Peyer's patch (tissue), 4 donors: ENCODE measurements at regions not wholly inside any gene's neighbourhood (a gene's known extent, or its start where the extent isn't known, plus 50 kb on each side); places are given as distances from the start of the nearest gene placed in this dataset.

ENCODE experiments used
- DNase-seq, 3 donors: peaks; one replicate each; pipeline ENCODE4 v3.0.0-alpha.2; 2017 to 2019
- H3K27ac ChIP-seq, 4 donors: fragments of 200-600 bp; sonication (generic); one replicate each; pipeline ENCODE4 v1.5.1; 2016 to 2019
- H3K27me3 ChIP-seq, 2 donors: fragments of 200-600 bp; sonication (generic); one replicate each; pipeline ENCODE4 v1.5.1; 2019
- H3K36me3 ChIP-seq, 3 donors: fragments of 200-600 bp; sonication (generic); one replicate each; pipeline ENCODE4 v1.5.1; 2016 to 2019
- H3K4me1 ChIP-seq, 4 donors: fragments of 200-600 bp; sonication (generic); one replicate each; pipeline ENCODE4 v1.5.1; 2016 to 2019
- H3K4me3 ChIP-seq, 4 donors: fragments of 200-600 bp; sonication (generic); 1 replicate in 3 of 4; 2 replicates in 1 of 4; pipeline ENCODE4 v1.5.1; 2016 to 2019; ENCODE audit warnings: mild to moderate bottlenecking in 1 of 4
- H3K9me3 ChIP-seq, 4 donors: fragments of 200-600 bp; sonication (generic); one replicate each; pipeline ENCODE4 v1.5.1; 2016 to 2019; ENCODE audit warnings: mild to moderate bottlenecking in 1 of 4
- POLR2A ChIP-seq, 2 donors: fragments of 450-650 bp; IDR thresholded peaks; one replicate each; pipeline ENCODE4 v1.5.1; 2017; ENCODE audit warnings: antibody characterized with exemption in 2 of 2, mild to moderate bottlenecking in 2 of 2, moderate library complexity in 2 of 2
- TF ChIP-seq, protein P1 (sequence below), 6 experiments: fragments of 450-650 bp in 4 of 6; fragments of 200-600 bp in 2 of 6; sonication (generic) in 1 of 6; IDR thresholded peaks; one replicate each; pipeline ENCODE4 v1.5.1; 2017 to 2019; ENCODE audit warnings: antibody characterized with exemption in 6 of 6, mild to moderate bottlenecking in 3 of 6, moderate library complexity in 1 of 6

GRCh38 chr16:85312642-85313525 is 200.6 kb upstream of the CIBAR2 start:
- Histone ChIP-seq H3K36me3 (no peaks in the 10 kb centered on the region), H3K27ac (no peak overlapping the region), H3K27me3 (no peaks in the 10 kb centered on the region), H3K4me3 (no peak overlapping the region), H3K4me1 (peaks cover 0 to 27% (median 23%) of the 10 kb centered on the region in 4 donors), H3K9me3 (no peaks in the 10 kb centered on the region)
- no peak for DNase-seq
- TF ChIP-seq, protein P1, sequence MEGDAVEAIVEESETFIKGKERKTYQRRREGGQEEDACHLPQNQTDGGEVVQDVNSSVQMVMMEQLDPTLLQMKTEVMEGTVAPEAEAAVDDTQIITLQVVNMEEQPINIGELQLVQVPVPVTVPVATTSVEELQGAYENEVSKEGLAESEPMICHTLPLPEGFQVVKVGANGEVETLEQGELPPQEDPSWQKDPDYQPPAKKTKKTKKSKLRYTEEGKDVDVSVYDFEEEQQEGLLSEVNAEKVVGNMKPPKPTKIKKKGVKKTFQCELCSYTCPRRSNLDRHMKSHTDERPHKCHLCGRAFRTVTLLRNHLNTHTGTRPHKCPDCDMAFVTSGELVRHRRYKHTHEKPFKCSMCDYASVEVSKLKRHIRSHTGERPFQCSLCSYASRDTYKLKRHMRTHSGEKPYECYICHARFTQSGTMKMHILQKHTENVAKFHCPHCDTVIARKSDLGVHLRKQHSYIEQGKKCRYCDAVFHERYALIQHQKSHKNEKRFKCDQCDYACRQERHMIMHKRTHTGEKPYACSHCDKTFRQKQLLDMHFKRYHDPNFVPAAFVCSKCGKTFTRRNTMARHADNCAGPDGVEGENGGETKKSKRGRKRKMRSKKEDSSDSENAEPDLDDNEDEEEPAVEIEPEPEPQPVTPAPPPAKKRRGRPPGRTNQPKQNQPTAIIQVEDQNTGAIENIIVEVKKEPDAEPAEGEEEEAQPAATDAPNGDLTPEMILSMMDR (IDR thresholded peaks at IDR 0.05) = no peak
- no peak for TF ChIP-seq POLR2A (IDR thresholded peaks at IDR 0.05)

DNA sequence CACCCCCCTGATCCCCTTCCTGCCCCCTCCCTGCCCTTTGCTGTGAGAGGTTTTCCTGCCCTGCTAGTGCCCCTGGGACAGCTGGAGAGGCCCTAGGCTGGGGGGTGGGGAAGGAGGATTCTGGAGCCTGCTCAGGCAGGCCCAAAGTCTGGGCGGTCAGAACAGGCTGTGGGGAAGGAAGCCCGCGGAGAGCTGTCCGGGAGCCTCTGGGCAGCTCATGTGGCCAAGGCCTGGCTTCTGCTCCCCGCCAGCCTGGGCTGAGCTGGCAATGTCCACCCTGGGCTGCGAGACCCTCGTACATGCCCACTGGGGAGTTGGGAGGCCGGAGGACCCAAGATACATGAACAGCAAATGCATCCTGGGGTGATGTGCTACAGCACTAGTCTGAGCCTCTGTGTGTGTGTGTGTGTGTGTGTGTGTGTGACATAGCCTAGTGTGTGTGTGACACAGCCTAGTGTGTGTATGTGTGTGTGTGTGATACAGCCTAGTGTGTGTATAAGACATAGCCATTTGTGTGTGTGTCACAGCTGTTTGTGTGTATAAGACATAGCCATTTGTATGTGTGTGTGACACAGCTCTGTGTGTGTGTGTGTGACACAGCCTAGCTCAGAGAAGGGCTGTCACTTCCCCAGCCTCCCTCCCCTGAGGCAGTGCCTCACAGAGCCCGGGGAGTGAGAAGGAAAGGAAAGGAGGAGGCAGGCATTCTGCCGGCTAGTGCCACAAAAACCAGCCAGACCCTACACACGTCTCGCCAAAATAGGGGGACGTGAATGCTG is 201.4 kb upstream of the CIBAR2 start:
- Histone ChIP-seq H3K9me3 (no peaks in the 10 kb centered on the region), H3K4me1 (peaks cover 0 to 27% (median 21%) of the 10 kb centered on the region in 4 donors), H3K4me3 (no peak overlapping the region), H3K27ac (peak overlapping the region in 1 of 4 donors; percentile 35), H3K36me3 (no peaks in the 10 kb centered on the region), H3K27me3 (no peaks in the 10 kb centered on the region)
- DNase-seq = no peak
- TF ChIP-seq, protein P1 (IDR thresholded peaks at IDR 0.05) = no peak
- TF ChIP-seq POLR2A (IDR thresholded peaks at IDR 0.05) = no peak

- TF ChIP-seq, protein P1 (IDR thresholded peaks at IDR 0.05) = no peak
- no peak for TF ChIP-seq POLR2A (IDR thresholded peaks at IDR 0.05)
- H3K9me3 ChIP-seq = no peaks in the 10 kb centered on the region
Observed at GRCh38 chr16:85314512-85314971, 202.3 kb upstream of the CIBAR2 start.

DNA sequence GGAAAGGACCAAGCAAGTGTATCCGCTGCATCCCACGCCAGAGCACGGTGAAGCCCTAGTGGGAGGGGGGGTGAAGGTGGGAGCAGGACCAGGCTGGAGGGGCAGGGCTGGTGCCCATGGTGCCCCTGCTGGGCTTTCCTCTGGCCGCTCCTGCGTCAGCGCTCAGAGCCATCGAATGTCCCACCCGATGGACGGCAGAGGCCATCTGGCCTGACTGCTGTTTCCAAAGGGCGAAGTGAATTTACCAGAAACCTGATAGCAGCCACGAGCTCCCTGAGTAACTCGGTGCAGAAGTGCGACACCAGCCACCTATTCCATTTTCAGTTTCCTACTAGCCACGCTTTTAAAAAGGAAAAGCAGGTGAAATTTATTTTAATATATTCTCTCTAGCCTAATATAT is 203.6 kb upstream of the CIBAR2 start:
- H3K27ac ChIP-seq = no peak overlapping the region
- DNase-seq = no peak
- peaks cover 0 to 22% (median 5%) of the 10 kb centered on the region in 4 donors for H3K4me1 ChIP-seq

More at GRCh38 chr16:85314512-85314971, 202.3 kb upstream of the CIBAR2 start:
- Histone ChIP-seq H3K4me1 (peaks cover 0 to 27% (median 14%) of the 10 kb centered on the region in 4 donors), H3K27me3 (no peaks in the 10 kb centered on the region), H3K27ac (no peak overlapping the region), H3K36me3 (no peaks in the 10 kb centered on the region), H3K4me3 (no peak overlapping the region)
- no peak for DNase-seq

DNA sequence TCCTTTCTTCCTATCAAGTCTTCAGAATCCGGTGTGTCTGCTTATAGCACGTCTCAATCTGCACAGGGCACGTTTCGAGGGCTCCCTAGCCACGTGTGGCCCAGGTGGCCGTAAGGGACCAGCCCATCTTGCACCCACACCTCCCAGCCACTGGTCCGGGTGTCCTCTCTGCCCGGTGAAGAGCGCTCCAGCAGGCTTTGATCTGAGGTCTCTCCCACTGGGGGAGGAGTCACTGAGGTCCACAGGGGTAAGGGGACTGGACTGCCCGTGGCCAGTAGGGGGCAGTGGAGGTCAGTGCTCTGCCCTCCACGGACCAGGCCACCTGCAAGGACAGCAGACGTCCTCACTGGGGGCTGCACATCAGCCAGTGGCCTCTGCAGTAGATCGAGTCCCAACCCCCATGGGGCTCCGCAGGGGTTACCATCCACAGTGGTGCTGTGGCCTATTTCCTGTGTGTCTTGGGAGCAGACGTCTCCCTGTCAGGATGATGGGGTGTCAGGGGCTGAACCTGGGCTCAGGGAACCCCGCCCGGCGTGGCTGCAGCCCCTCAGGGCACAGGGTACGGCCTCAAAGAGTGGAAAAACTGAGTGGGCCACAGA is 204.1 kb upstream of the CIBAR2 start:
- TF ChIP-seq, protein P1 (IDR thresholded peaks at IDR 0.05) = peak; percentile 38 to 89 (median 76)
- no peak for TF ChIP-seq POLR2A (IDR thresholded peaks at IDR 0.05)
- Histone ChIP-seq H3K9me3 (no peaks in the 10 kb centered on the region), H3K4me1 (peaks cover 0 to 22% (median under 1%) of the 10 kb centered on the region in 4 donors)

More for the DNA sequence above, 203.6 kb upstream of the CIBAR2 start:
- no peaks in the 10 kb centered on the region for H3K36me3 ChIP-seq
- H3K27me3 ChIP-seq = no peaks in the 10 kb centered on the region
- TF ChIP-seq, protein P1 (IDR thresholded peaks at IDR 0.05) = no peak
- TF ChIP-seq POLR2A (IDR thresholded peaks at IDR 0.05) = no peak
- H3K9me3 ChIP-seq = no peaks in the 10 kb centered on the region
- H3K4me3 ChIP-seq = no peak overlapping the region

More for the DNA sequence above, 204.1 kb upstream of the CIBAR2 start:
- no peak overlapping the region for H3K27ac ChIP-seq
- peak in 2 of 3 donors; percentile 74 to 83 for DNase-seq
- H3K4me3 ChIP-seq = no peak overlapping the region
- H3K27me3 ChIP-seq = no peaks in the 10 kb centered on the region
- no peaks in the 10 kb centered on the region for H3K36me3 ChIP-seq
